Epithelial cell of prostate (primary cell): ENCODE measurements at regions not wholly inside any gene's neighbourhood (a gene's known extent, or its start where the extent isn't known, plus 50 kb on each side); places are given as distances from the start of the nearest gene placed in this dataset.
A peak's percentile ranks its signal among the peaks of the same experiment; 100 is the strongest.

Experiments used
- DNase-seq: peaks from one replicate; pipeline ENCODE4 v3.0.0-alpha.2; 2011; ENCODE audit warnings: low read depth, low spot score
- H3K27ac ChIP-seq: fragments of 450-650 bp; 2 replicates; pipeline ENCODE4 v1.5.1; 2017; ENCODE audit warnings: mild to moderate bottlenecking

- H3K27ac ChIP-seq: no peak overlapping the region
- no peak for DNase-seq
Observed at GRCh38 chr11:42112866-42113265, 653.4 kb upstream of the LRRC4C start.

GRCh38 chr11:42114927-42115326 lies 655.5 kb upstream of the LRRC4C start:
- DNase-seq: no peak
- H3K27ac ChIP-seq: no peak overlapping the region

GRCh38 chr11:42138454-42138853 lies 679.0 kb upstream of the LRRC4C start:
- no peak for DNase-seq

DNA sequence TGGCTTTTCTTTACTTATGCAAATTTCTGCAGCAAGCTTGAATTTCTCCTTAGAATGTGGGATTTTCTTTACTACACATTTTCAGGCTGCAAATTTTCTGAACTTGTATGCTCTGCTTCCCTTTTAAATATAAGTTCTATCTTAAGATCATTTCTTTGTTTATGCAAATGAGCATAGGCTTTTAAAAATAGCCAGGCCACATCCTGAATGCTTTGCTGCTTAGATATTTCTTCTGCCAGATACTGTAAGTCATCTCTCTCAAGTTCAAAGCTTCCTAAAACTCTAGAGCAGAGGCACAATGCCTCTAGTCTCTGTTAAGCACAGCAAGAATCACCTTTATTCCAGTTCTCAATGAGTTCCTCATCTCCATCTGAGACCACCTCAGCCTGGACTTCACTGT lies 685.9 kb upstream of the LRRC4C start:
- no peak for DNase-seq
- H3K27ac ChIP-seq: no peak overlapping the region

More at GRCh38 chr11:42138454-42138853, 679.0 kb upstream of the LRRC4C start:
- no peak overlapping the region for H3K27ac ChIP-seq

GRCh38 chr11:42161886-42162285 lies 702.4 kb upstream of the LRRC4C start:
- no peak for DNase-seq
- no peak overlapping the region for H3K27ac ChIP-seq

DNA sequence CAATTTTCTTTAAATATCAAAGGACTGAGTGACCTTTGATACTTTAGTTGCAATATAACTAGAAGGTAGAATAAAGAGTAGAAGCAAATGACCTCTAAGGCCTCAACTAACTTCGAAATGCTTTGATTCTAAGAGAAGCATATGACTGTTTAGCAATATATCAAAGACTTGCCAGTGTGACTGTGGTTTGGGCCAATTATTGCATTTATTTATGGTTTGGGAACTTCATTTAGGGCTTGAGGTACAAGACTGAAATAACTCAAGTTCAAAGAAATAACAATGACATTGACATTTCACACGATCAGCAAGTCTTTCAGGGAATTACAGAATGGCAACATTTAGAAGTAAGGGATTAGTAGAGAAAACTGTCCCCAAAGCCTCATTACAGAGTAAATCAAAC lies 709.7 kb upstream of the LRRC4C start:
- DNase-seq: no peak
- no peak overlapping the region for H3K27ac ChIP-seq

DNA sequence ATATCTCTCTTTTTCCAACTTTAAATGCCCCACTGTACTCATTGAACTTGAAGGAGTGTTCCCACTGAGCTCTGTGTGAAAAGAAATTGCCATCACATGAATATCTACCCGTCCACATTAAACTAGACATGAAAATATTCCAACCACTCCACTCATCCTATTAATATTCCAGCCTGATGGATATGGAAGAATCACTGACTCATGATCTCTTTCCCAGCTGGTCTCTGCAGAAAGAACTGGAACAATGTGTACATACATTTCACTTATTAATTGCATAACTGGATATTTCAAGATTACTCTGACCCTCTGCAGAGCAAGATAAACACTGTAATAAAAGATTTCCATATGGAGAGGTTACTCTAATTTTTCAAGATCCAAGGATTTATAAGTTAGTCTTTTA lies 711.1 kb upstream of the LRRC4C start:
- no peak for DNase-seq
- H3K27ac ChIP-seq: no peak overlapping the region

- no peak overlapping the region for H3K27ac ChIP-seq
- no peak for DNase-seq
Observed at GRCh38 chr11:42171046-42171445, 711.6 kb upstream of the LRRC4C start.

GRCh38 chr11:42172441-42172840 lies 713.0 kb upstream of the LRRC4C start:
- no peak for DNase-seq
- H3K27ac ChIP-seq: no peak overlapping the region

DNA sequence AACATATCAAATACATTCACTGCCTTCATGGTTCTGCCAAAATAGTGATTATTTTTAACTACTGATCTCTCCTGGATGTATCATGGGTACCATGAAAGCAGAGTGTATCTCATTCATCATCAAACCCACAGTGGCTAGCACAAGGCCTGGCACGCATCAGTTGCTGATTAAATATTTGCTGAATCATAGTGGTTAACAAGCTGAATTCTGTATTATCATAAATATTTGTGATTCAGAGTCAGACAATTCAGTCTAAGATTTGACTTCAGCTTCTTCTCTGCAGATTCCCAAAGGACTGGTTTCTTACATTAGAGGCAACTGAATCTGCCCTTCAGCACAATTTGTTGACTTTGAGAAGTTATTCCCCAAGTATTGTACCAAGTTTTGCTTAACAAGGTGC lies 715.8 kb upstream of the LRRC4C start:
- peak; percentile 18 for DNase-seq
- no peak overlapping the region for H3K27ac ChIP-seq

DNA sequence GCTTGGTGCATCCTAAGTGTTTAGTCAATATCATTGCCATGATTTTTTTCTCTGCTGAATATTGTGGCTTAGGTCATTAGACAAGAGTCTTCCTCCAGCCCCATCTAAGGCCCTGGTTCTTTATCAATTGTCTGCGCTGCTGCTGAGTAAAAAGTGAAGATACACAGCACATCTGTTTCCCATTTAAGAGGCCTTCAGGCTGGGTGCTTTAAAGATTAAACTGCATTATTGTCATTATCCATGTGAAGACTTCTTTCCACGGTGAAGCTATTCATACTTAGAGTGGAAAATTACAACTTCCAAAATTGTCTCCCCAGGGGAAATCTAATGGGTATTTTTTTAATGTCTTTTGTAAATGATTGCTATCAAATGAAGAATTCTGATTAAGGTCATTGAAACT lies 719.8 kb upstream of the LRRC4C start:
- no peak for DNase-seq
- H3K27ac ChIP-seq: no peak overlapping the region

DNA sequence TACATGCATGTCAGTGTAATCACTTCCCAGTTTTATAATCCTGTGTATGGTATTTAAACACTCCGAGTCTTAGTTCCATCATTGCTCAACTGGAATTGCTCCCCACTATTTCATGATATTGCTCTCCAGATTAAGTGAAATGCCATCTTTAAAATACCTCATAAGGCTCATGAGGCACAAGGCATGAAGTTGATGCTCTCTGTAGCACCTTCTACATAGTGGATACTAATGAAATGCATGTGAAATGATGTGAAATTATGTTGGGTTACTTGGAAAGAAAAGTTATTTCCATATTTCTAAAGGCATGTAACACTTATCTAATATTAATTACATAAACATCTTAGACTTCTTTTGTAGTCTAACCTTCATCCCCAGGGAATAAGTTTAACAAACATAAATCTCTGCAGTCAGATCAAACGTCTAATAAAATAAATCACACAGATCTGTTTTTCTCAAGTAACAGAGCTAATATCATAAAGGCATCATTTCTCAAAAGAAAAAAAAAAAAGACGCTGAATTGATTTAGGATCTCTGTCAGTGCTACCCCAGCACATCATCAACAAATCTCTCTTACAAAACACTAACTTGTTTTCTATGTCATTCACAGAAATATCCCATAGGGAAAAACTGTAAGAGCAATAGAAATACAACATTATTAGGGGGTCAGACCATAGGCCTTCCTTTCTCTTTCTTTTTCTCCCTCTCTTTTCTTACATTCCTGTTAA lies 736.0 kb upstream of the LRRC4C start:
- H3K27ac ChIP-seq: no peak overlapping the region
- no peak for DNase-seq

DNA sequence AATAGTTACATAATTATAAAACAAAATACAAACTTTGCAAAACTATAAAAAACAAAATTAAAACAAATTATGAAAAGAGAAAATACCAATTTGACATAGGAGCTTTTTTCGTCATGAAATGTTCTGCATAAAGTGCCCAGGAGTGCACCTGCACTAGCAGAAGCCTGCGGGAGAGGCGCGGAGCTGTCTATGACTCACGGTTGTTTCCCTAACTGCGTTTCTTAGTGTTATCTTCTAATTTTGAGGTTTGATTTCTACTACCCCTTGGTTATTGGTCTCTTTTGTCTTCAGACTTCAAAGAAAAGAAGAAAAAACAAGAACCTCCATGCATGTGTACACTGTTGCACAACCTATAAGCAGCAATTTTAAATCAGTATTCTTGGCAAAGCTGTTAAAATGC lies 740.9 kb upstream of the LRRC4C start:
- DNase-seq: no peak
- H3K27ac ChIP-seq: no peak overlapping the region

GRCh38 chr11:42201603-42202148 lies 742.2 kb upstream of the LRRC4C start:
- H3K27ac ChIP-seq: no peak overlapping the region
- no peak for DNase-seq

- no peak overlapping the region for H3K27ac ChIP-seq
- no peak for DNase-seq
Observed at GRCh38 chr11:42205518-42205917, 746.1 kb upstream of the LRRC4C start.

GRCh38 chr11:42225664-42226063 lies 766.2 kb upstream of the LRRC4C start:
- no peak for DNase-seq
- H3K27ac ChIP-seq: no peak overlapping the region

DNA sequence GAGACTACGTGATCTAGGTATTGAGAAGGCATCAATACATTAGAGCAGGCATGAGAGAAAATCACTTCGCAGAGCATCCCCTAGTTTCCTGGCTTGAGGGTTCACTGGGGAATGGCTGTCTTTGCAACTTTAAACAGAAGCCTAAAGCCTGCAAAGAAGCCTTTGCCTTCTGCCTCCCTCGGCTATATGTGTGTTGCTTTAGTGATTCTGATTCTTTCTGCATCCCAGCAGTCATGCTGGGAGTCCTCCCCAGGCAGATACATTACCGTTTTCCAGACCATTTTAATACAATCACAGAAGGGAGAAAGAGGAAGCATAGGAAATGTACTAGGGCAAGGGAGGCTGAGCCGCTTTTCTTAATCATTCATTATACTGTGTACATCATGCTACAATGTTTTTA lies 773.2 kb upstream of the LRRC4C start:
- DNase-seq: no peak
- H3K27ac ChIP-seq: no peak overlapping the region

DNA sequence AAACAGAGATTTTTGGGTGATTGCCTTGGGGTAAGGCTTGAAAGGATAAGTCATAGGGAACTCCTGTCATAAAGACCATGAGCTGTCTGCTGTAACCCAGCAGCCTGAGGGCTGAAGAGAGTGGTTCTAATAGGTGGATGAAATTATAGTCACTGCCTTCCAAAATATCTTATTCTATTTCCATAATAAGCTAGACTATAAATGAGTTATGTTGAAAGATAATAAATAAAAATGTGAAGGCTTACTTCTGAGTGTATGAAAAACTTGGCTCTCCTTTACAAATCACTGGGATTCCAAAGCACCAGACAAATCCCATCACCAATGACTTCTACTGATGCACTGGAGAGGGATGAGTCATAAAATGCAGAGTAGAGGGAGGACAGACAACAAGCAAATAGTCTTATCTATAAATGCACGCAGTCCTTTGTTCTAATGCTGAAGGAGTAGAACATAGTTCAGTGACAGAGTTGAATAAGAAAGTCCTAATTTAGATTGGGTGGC lies 775.0 kb upstream of the LRRC4C start:
- no peak for DNase-seq

GRCh38 chr11:42237701-42238235 lies 778.3 kb upstream of the LRRC4C start:
- no peak overlapping the region for H3K27ac ChIP-seq
- no peak for DNase-seq

More for the DNA sequence above, 775.0 kb upstream of the LRRC4C start:
- H3K27ac ChIP-seq: no peak overlapping the region

DNA sequence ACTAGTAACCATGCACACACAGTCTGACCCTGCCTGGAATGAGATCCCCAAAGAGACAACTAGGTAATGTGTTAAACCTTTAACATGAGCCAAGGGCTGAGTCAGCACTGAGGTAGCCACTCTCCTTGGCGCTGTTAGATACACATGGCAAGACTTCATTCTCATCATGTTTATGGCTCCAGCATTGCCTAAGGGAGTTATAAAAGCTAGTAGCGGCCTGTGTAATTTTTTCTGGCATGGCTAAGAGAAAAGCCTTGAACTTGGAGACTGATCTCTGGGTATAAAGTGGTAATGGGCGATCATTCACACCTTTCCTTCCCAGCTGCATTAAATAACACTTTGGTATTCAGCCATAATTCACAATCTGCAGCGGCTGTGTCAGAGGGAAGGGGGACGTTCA lies 779.7 kb upstream of the LRRC4C start:
- H3K27ac ChIP-seq: no peak overlapping the region
- DNase-seq: peak; percentile 48

DNA sequence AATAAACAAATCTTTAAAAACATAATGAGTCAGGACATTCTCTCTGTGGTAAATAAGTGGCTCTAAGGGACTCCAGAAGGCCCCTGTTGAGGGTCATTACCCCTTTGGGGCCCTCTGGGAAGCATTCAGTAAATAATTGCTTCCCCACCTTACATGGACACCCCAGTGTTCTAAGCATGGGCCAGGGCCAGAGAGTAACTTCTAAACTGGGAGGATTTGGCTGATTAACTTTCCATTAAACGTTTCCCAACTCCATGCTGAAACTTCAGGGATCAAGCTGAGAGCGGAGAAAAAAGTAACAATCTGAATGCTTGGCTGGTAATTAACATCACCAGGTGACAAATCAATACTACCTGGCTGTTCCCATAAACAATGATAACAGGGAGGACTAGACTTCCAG lies 783.9 kb upstream of the LRRC4C start:
- no peak for DNase-seq

DNA sequence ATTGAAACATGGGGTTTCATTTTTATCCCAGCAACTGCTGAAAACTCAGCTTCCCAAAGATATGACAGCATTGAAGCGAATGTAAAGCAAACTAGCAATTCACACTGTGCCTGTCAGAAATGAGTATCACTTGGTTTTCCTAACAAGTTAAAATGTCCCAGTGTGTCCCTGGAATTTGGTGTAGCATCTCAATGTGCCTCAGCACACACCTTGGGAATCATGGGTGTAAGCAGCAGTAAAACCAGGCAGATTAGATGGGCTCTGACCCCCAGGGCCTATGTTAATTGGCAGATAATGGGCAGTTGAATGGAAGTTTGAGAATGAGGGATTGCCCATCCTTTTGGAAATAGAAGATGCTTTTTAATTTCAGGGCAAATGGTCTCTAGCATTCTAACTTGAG lies 784.9 kb upstream of the LRRC4C start:
- DNase-seq: no peak
- H3K27ac ChIP-seq: no peak overlapping the region

More for the DNA sequence above, 783.9 kb upstream of the LRRC4C start:
- H3K27ac ChIP-seq: no peak overlapping the region
